AG04450 (cell line): ENCODE measurements at regions not wholly inside any gene's neighbourhood (a gene's known extent, or its start where the extent isn't known, plus 50 kb on each side); places are given as distances from the start of the nearest gene placed in this dataset.
A peak's percentile ranks its signal among the peaks of the same experiment; 100 is the strongest.

ENCODE experiments used
- CTCF ChIA-PET: fragments of 300-600, 350-600 bp; formaldehyde crosslinking; extraction: SDS; loops from one replicate; lab custom pipeline; 2022; ENCODE audit warnings: antibody characterized with exemption, inconsistent platforms; lab: Charles Lee
- POLR2A ChIA-PET: fragments of 350-600 bp; formaldehyde crosslinking; extraction: SDS; loops from one replicate; lab custom pipeline; 2021; ENCODE audit warnings: antibody characterized with exemption, inconsistent platforms; lab: Yijun Ruan, JAX
- DNase-seq: peaks from one replicate; pipeline ENCODE4 v3.0.0-alpha.2; 2011; ENCODE audit warnings: low read depth, low spot score
- H3K27ac ChIP-seq: one replicate; pipeline ENCODE4 v1.5.1; 2012; ENCODE audit warnings: low read depth, low read length, control low read depth
- H3K27me3 ChIP-seq: one replicate; pipeline ENCODE4 v1.6.0; 2012; ENCODE audit warnings: low read length; ENCODE audit not compliant: control insufficient read depth, insufficient read depth
- H3K4me3 ChIP-seq: 2 replicates; pipeline ENCODE4 v1.5.1; 2011; ENCODE audit warnings: mild to moderate bottlenecking, low read depth, low read length, control low read depth
- H3K9me3 ChIP-seq: 2 replicates; pipeline ENCODE4 v1.5.1; 2012; ENCODE audit warnings: low read length; ENCODE audit not compliant: control insufficient read depth, insufficient read depth
- CTCF ChIP-seq: IDR thresholded peaks from 2 replicates; pipeline ENCODE4 v1.5.1; 2011; ENCODE audit warnings: low read depth, low read length, control low read depth, inconsistent platforms

- ChIA-PET POLR2A (interaction anchor here (0.7 to 1.2 kb wide), 2 partner anchors 70 to 638 kb away, joined by 3 read pairs; no protein-coding TSS in a partner anchor), CTCF (interaction anchor here (2.0 kb wide), 1 partner anchor 227 kb away, joined by 11 read pairs; no protein-coding TSS in a partner anchor)
- no peak for DNase-seq
- Histone ChIP-seq H3K27me3 (no peaks in the 10 kb centered on the region), H3K9me3 (no peaks in the 10 kb centered on the region), H3K27ac (no peak overlapping the region), H3K4me3 (no peak overlapping the region)
- no peak for TF ChIP-seq CTCF
These were observed 683.3 kb downstream of the IRS1 start for GRCh38 chr2:226116346-226116745.

- DNase-seq, result no peak
- CTCF ChIA-PET, result interaction anchor here (0.8 to 2.0 kb wide), 2 partner anchors 227 to 446 kb away, joined by 3 to 11 read pairs; no protein-coding TSS in a partner anchor
- no peaks in the 10 kb centered on the region for H3K27me3 ChIP-seq
These were observed 683.8 kb downstream of the IRS1 start for GRCh38 chr2:226115832-226116200.

GRCh38 chr2:226115102-226115831, 684.4 kb downstream of the IRS1 start:
- no peak for TF ChIP-seq CTCF
- Histone ChIP-seq H3K4me3 (no peak overlapping the region), H3K9me3 (no peaks in the 10 kb centered on the region), H3K27ac (peak overlapping the region; percentile 47), H3K27me3 (no peaks in the 10 kb centered on the region)
- peak; percentile 92 for DNase-seq
- ChIA-PET CTCF (interaction anchor here (0.8 to 2.0 kb wide), 2 partner anchors 226 to 446 kb away, joined by 3 to 11 read pairs; no protein-coding TSS in a partner anchor), POLR2A (interaction anchor here (0.8 to 1.2 kb wide), 5 partner anchors 35 to 639 kb away, joined by 3 to 7 read pairs (median 3); no protein-coding TSS in a partner anchor)

More at GRCh38 chr2:226115832-226116200, 683.8 kb downstream of the IRS1 start:
- H3K27ac ChIP-seq, result no peak overlapping the region
- H3K4me3 ChIP-seq, result no peak overlapping the region
- no peaks in the 10 kb centered on the region for H3K9me3 ChIP-seq
- no peak for TF ChIP-seq CTCF
- POLR2A ChIA-PET, result interaction anchor here (0.9 to 1.2 kb wide), 2 partner anchors 85 to 639 kb away, joined by 3 read pairs; no protein-coding TSS in a partner anchor

- Histone ChIP-seq H3K4me3 (no peak overlapping the region), H3K9me3 (no peaks in the 10 kb centered on the region), H3K27me3 (no peaks in the 10 kb centered on the region), H3K27ac (peak overlapping the region; percentile 77)
- CTCF ChIA-PET, result no interaction called here
- DNase-seq, result no peak
- POLR2A ChIA-PET, result interaction anchor here (0.8 to 1.2 kb wide), 3 partner anchors 34 to 73 kb away, joined by 3 to 7 read pairs (median 6); no protein-coding TSS in a partner anchor
- TF ChIP-seq CTCF, result no peak
These were observed 685.2 kb downstream of the IRS1 start for GRCh38 chr2:226114436-226114835.
